ENCODE measurements at regions not wholly inside any gene's neighbourhood (a gene's known extent, or its start where the extent isn't known, plus 50 kb on each side); places are given as distances from the start of the nearest gene placed in this dataset.

DNA sequence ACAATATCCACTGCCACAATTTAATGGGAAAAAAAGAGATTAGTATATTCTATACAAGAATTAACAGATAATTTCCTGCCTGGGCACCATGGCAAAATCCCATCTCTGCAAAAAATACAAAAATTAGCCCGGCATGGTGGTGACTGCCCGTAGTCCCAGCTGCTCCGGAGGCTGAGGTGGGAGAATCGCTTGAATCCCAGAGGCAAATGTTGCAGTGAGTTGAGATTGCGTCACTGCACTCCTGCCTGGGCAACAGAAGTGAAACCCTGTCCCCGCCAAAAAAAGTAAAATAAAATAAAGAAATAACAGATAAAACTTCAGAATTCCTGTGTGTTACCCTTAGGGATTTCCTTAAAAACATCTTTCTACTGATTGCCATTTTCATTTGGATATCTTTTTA, 1194.8 kb upstream of the PIK3C3 start:
- no peak for DNase-seq (ENCODE audit: low spot score)

DNA sequence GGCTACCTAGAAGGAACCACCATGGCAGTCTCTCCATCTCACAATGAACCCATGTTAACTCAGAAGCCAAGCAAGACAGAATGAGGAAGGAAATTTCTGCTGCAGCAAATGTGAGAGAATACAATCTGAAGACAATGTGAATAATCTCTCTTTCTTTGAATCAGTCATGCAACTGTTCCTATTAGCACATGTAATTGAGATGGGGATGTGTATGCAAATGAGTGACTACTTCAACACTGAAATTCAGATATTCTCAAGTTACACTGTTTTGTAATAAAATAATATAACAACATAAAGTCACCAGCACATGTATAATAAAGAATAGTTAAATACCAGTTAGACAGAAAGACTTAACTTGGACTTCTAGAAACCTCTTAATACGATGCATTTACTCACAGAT, 1200.6 kb upstream of the PIK3C3 start:
- DNase-seq (ENCODE audit: low spot score): no peak

DNA sequence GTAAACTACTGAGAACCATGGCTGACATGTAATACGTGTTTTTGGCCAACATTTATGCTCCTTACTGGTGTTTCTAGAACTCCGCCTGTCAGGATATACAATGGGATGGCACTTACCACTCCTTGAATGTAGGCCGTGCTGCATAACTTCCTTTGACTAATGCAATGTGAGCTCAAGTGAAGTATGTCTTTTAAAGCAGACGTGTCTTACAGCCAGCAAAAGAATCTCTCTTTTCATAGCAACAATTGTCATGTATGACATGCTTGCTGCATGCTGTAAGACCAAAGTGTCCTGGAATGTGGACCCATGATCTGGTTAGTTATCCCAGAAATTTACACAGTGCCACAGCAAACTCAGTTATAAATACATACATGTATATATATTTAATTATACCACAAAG, 1202.7 kb upstream of the PIK3C3 start:
- no peak for DNase-seq (ENCODE audit: low spot score)

DNA sequence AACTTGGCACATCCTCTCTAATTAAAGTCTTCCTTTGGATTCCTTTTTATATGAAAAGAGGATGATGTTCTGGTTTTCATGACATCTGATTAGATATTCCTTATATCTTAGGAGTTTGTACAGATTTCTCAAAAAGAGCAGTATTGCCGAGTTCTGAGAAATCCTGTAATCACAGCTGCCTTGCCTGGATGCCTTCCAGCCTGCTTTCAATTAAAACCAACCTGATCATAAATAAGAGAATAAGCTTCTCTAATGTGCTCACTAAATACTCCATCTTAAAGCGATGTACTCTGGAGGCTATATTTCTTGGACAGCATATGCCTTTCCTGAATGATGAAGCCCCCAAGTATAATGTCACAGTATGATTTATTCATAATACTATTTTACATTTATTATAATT, 1203.8 kb upstream of the PIK3C3 start:
- DNase-seq (ENCODE audit: low spot score): no peak

DNA sequence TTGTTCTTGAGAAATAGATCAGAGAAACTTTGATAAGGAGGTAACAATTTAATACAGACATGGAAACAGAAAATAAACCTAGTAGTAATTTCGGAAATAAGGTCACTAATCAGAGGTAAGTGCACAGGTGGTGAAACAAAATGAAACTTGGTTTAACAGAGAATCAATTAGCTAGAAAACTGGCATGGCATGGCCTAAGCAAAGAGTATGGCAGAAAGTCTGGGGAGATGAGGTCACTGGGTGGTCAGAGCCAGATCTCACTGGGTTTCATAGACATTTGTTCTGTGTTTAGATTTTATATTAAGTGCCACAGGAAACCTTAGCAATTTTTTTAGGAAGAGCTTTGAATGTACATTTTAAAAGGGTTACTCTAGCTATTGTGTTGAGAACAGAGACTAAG, 1216.0 kb upstream of the PIK3C3 start:
- no peak for DNase-seq (ENCODE audit: low spot score)

GRCh38 chr18:40738321-40738880, 1216.6 kb upstream of the PIK3C3 start:
- no peak for DNase-seq (ENCODE audit: low spot score)

GRCh38 chr18:40708726-40709125, 1246.3 kb upstream of the PIK3C3 start:
- no peak for DNase-seq (ENCODE audit: low spot score)

GRCh38 chr18:40707797-40708196, 1247.2 kb upstream of the PIK3C3 start:
- no peak for DNase-seq (ENCODE audit: low spot score)

DNA sequence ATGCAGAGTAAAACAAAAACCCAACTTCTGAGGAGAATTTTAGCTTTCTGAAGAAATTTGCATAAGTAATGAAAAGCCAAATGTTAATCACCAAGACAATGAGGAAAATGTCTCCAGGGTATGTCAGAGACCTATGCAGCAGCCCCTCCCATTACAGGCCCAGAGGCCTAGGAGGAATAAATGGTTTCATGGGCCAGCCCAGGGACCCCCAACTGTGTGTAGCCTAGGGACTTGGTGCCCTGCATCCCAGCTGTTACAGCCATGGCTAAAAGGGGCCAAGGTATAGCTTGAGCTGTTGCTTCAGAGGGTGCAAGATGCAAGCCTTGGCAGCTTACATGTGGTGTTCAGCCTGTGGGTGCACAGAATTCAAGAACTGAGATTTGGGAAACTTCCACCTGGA, 1256.9 kb upstream of the PIK3C3 start:
- DNase-seq (ENCODE audit: low spot score): no peak

DNA sequence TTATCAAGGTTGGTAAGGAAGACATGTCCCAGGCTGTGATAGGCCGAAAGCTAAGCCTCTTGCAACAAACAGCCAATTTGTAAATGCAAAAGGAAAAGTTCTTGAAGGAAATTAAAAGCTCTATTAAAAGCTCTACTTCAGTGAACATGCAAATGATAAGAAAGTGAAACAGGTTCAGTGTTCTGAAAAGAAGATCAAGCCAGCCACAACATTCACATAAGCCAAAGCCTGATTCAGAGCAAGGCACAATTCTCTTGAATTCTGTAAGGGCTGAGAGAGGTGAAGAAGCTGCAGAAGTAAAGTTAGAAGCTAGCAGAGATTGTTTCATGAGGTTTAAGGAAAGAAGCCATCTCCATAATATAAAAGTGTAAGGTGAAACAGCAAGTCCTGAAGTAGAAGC, 1259.5 kb upstream of the PIK3C3 start:
- DNase-seq (ENCODE audit: low spot score): no peak

DNA sequence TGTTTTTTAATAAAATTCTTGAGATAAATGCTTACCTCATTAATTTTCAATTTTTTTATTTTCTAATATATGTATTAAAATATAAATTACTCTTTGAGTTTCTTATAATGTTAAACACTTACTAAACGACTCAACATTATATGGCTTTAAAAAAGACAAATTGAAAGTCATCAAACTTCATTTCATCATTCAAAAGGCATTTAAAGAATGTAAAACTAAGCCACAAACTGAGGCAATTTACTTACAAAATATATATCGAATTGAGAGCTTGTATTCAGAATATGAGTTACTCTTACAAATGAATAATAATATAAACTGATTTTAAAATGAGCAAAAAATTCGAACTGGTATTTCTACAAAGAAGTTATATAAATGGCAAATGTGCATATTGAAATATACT, 1262.2 kb upstream of the PIK3C3 start:
- no peak for DNase-seq (ENCODE audit: low spot score)

GRCh38 chr18:40690062-40690461, 1265.0 kb upstream of the PIK3C3 start:
- DNase-seq (ENCODE audit: low spot score): no peak

- DNase-seq (ENCODE audit: low spot score): no peak
These were observed 1267.6 kb upstream of the PIK3C3 start for GRCh38 chr18:40687399-40687798.

DNA sequence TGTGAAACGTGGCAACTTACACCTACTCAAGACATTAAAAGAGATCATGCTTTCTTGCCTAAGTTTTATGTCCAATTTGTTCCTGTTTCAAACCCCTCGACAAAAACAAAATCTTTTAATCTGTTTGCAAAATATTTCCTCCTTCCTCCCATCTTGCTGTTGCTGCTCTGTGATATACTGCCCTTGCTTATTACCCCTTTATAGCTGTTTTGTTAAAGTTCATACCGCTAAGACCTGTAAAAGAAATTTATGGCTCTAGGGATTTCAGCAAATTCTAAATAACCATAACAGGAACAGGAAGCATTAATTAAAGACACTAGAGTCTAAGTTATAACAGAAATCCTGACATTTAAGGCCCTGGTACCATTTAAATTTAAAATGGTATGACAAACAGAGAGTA, 1268.2 kb upstream of the PIK3C3 start:
- DNase-seq (ENCODE audit: low spot score): no peak

DNA sequence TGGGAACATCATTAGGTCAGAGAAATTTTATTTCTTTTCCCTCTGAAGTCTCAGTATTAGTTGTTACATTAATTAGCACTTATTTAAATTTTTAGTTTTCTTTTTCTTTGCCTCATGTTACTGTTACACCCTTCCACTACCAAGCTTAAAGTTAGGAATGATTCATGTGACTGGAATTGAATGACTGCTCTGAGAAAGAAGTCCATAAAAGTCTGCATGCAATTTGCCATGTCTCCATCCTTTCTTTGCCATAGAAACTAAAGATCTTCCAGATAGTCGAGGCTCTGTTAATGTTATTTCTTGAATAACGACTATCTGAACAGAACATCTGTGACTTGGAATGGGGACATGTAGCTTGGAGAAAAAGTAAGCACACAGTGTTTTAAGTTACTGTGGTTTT, 1269.8 kb upstream of the PIK3C3 start:
- no peak for DNase-seq (ENCODE audit: low spot score)

- DNase-seq (ENCODE audit: low spot score): no peak
These were observed 1276.7 kb upstream of the PIK3C3 start for GRCh38 chr18:40678318-40678717.

- no peak for DNase-seq (ENCODE audit: low spot score)
These were observed 1278.4 kb upstream of the PIK3C3 start for GRCh38 chr18:40676668-40677067.

DNA sequence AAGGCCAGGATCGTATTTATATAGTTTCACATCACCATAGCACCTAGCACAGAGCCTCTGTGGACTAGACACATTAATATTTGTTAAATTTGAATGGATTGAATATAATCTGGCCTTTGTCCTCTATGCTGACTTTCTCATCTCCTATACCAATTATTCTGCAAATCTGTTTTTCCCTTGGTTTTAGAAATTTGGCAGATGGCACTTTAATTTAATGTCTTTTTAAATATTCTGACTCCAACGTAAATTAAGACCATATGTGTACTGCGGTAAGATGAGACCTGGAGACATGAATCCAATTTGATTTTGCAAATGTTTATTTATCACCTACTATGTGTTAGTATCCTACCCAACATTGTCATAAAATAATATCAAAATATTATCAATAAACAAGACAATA, 1281.9 kb upstream of the PIK3C3 start:
- no peak for DNase-seq (ENCODE audit: low spot score)

DNA sequence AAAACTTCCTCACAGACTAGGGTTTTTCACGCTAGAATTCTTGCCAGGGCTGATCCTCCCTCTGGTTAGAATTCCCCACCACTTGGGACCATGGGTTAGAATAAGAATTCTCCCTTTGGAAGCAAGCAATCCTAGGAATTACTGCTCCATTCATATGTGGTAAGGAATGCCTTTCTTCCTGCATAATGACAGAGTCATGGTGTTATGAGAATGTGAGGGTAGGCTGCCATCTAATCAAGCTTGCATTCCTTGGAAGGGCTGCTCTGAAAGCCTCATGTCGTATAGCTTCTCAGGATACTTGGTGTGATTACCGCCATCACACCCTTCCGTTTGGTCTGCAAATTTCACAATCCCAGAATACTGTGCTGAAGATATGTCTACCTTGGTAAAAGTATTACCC, 1282.4 kb upstream of the PIK3C3 start:
- DNase-seq (ENCODE audit: low spot score): no peak

DNA sequence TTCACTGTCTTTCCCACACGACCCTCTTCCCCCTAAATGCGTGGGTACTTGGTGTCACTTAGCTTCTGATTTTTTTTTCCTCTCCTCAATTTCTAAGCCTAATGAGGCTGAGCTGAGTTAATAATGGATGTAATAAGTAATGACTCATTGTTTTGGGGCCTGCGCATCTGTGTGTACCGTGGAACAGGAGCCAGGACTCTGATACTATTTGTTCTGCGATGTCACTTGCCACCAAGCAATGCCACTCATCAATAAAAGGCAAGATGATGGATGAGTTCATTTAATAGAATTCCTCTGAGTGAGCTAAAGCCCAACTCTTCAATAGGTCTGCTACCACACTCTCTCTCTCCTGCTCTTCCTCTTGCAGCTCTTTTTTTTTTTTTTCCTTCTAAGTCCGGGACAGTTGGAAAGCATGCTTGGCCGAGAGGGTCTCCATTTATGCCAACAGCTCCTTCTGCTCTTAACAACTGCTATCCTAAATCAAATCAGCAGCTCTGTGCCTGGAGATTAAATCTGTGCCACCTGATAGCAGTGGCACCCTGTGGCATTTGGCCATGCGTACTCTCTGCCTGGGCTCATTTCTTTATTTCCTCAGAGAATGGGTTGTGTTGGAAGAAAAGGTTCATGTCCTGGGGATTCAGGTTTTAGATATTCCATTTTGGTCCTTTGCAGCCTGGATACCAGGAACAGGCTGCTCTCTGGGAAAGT, 1284.2 kb upstream of the PIK3C3 start:
- DNase-seq (ENCODE audit: low spot score): no peak

GRCh38 chr18:40662898-40663437, 1292.1 kb upstream of the PIK3C3 start:
- DNase-seq (ENCODE audit: low spot score): no peak

GRCh38 chr18:40653682-40654081, 1301.4 kb upstream of the PIK3C3 start:
- no peak for DNase-seq (ENCODE audit: low spot score)

- DNase-seq (ENCODE audit: low spot score): no peak
These were observed 1302.7 kb upstream of the PIK3C3 start for GRCh38 chr18:40652321-40652720.

- DNase-seq (ENCODE audit: low spot score): no peak
These were observed 1303.9 kb upstream of the PIK3C3 start for GRCh38 chr18:40651163-40651562.

Measured in globus pallidus (tissue), 1 donor.